ENCODE measurements at regions not wholly inside any gene's neighbourhood (a gene's known extent, or its start where the extent isn't known, plus 50 kb on each side); places are given as distances from the start of the nearest gene placed in this dataset.
"Not testable (repeated sequence)": the region's sequence is repeated elsewhere in the genome, so short reads cannot be mapped to it uniquely, and the experiment has no call there.

- not testable (repeated sequence) for H3K9me3 ChIP-seq (ENCODE audit: control insufficient read depth, insufficient read depth, low read depth, low read length); H3K36me3 ChIP-seq (ENCODE audit: control insufficient read depth, insufficient read depth, low read length); H3K4me2 ChIP-seq (ENCODE audit: extremely low read depth, insufficient read depth, low read length); H2AFZ ChIP-seq (ENCODE audit: low read length); H3K79me2 ChIP-seq (ENCODE audit: control insufficient read depth, insufficient read depth, low read length); H3K4me3 ChIP-seq (replicated peaks in 1 of 4; ENCODE audit: control extremely low read depth in 1 of 4, insufficient read depth in 1 of 4, low read depth in 3 of 4, low read length in 4 of 4); H4K20me1 ChIP-seq (ENCODE audit: control insufficient read depth, extremely low read depth, insufficient read depth, low read length); H3K27me3 ChIP-seq (ENCODE audit: control insufficient read depth, insufficient read depth, low read length); DNase-seq (ENCODE audit: low read depth in 2 of 2); H3K9ac ChIP-seq (ENCODE audit: insufficient read depth, low read length); H3K27ac ChIP-seq (ENCODE audit: insufficient read depth, low read length); H3K4me1 ChIP-seq (ENCODE audit: control insufficient read depth, extremely low read depth, insufficient read depth, low read length)
These were observed 104.1 kb upstream of the CCZ1B start for GRCh38 chr7:6930081-6930635.

GRCh38 chr7:6930787-6931186 is 104.7 kb upstream of the CCZ1B start:
- H3K27ac ChIP-seq (ENCODE audit: insufficient read depth, low read length); H3K4me1 ChIP-seq (ENCODE audit: control insufficient read depth, extremely low read depth, insufficient read depth, low read length); H2AFZ ChIP-seq (ENCODE audit: low read length); H3K4me2 ChIP-seq (ENCODE audit: extremely low read depth, insufficient read depth, low read length); H3K79me2 ChIP-seq (ENCODE audit: control insufficient read depth, insufficient read depth, low read length); H3K4me3 ChIP-seq (replicated peaks in 1 of 4; ENCODE audit: control extremely low read depth in 1 of 4, insufficient read depth in 1 of 4, low read depth in 3 of 4, low read length in 4 of 4); H3K27me3 ChIP-seq (ENCODE audit: control insufficient read depth, insufficient read depth, low read length); H3K9me3 ChIP-seq (ENCODE audit: control insufficient read depth, insufficient read depth, low read depth, low read length); H3K9ac ChIP-seq (ENCODE audit: insufficient read depth, low read length); DNase-seq (ENCODE audit: low read depth in 2 of 2); H3K36me3 ChIP-seq (ENCODE audit: control insufficient read depth, insufficient read depth, low read length); H4K20me1 ChIP-seq (ENCODE audit: control insufficient read depth, extremely low read depth, insufficient read depth, low read length): not testable (repeated sequence)
- TF ChIP-seq CTCF (conservative IDR thresholded peaks at IDR 0.05 in 1 of 2, IDR thresholded peaks at IDR 0.05 in 1 of 2; ENCODE audit: low read depth in 1 of 2, low read length in 2 of 2) = peak in 1 of 2 donors; percentile 36

- DNase-seq (ENCODE audit: low read depth in 2 of 2) = peak in 1 of 2 donors; percentile 6
- not testable (repeated sequence) for H2AFZ ChIP-seq (ENCODE audit: low read length); H3K9ac ChIP-seq (ENCODE audit: insufficient read depth, low read length); H3K36me3 ChIP-seq (ENCODE audit: control insufficient read depth, insufficient read depth, low read length); H4K20me1 ChIP-seq (ENCODE audit: control insufficient read depth, extremely low read depth, insufficient read depth, low read length); H3K27me3 ChIP-seq (ENCODE audit: control insufficient read depth, insufficient read depth, low read length); H3K4me3 ChIP-seq (replicated peaks in 1 of 4; ENCODE audit: control extremely low read depth in 1 of 4, insufficient read depth in 1 of 4, low read depth in 3 of 4, low read length in 4 of 4); H3K79me2 ChIP-seq (ENCODE audit: control insufficient read depth, insufficient read depth, low read length); H3K4me1 ChIP-seq (ENCODE audit: control insufficient read depth, extremely low read depth, insufficient read depth, low read length); H3K4me2 ChIP-seq (ENCODE audit: extremely low read depth, insufficient read depth, low read length); H3K27ac ChIP-seq (ENCODE audit: insufficient read depth, low read length); H3K9me3 ChIP-seq (ENCODE audit: control insufficient read depth, insufficient read depth, low read depth, low read length)
These were observed 105.4 kb upstream of the CCZ1B start for GRCh38 chr7:6931456-6931855.

- not testable (repeated sequence) for H3K9me3 ChIP-seq (ENCODE audit: control insufficient read depth, insufficient read depth, low read depth, low read length); H3K4me3 ChIP-seq (replicated peaks in 1 of 4; ENCODE audit: control extremely low read depth in 1 of 4, insufficient read depth in 1 of 4, low read depth in 3 of 4, low read length in 4 of 4); H3K27ac ChIP-seq (ENCODE audit: insufficient read depth, low read length); H3K79me2 ChIP-seq (ENCODE audit: control insufficient read depth, insufficient read depth, low read length); H3K4me2 ChIP-seq (ENCODE audit: extremely low read depth, insufficient read depth, low read length); DNase-seq (ENCODE audit: low read depth in 2 of 2); H4K20me1 ChIP-seq (ENCODE audit: control insufficient read depth, extremely low read depth, insufficient read depth, low read length); H3K9ac ChIP-seq (ENCODE audit: insufficient read depth, low read length); H3K27me3 ChIP-seq (ENCODE audit: control insufficient read depth, insufficient read depth, low read length); H3K4me1 ChIP-seq (ENCODE audit: control insufficient read depth, extremely low read depth, insufficient read depth, low read length); H3K36me3 ChIP-seq (ENCODE audit: control insufficient read depth, insufficient read depth, low read length); H2AFZ ChIP-seq (ENCODE audit: low read length)
These were observed 108.0 kb upstream of the CCZ1B start for GRCh38 chr7:6933954-6934632.

Data from fibroblast of lung (primary cell).